Mesenchymal stem cell (in vitro differentiated cells and primary cell): ENCODE measurements at regions not wholly inside any gene's neighbourhood (a gene's known extent, or its start where the extent isn't known, plus 50 kb on each side); places are given as distances from the start of the nearest gene placed in this dataset.
"Not testable (repeated sequence)": the region's sequence is repeated elsewhere in the genome, so short reads cannot be mapped to it uniquely, and the experiment has no call there.

Experiments used
- DNase-seq: peaks from one replicate; pipeline ENCODE4 v3.0.0-alpha.2; 2013
- H2AFZ ChIP-seq: one replicate; pipeline ENCODE4 v1.6.1; 2013; ENCODE audit warnings: low read depth, mild to moderate bottlenecking, control low read depth, inconsistent platforms, low read length, moderate library complexity
- H2AK5ac ChIP-seq: 2 replicates; pipeline ENCODE4 v1.6.1; 2013; ENCODE audit warnings: low read length, moderate library complexity, mild to moderate bottlenecking, inconsistent platforms; ENCODE audit not compliant: severe bottlenecking
- H2BK120ac ChIP-seq: one replicate; pipeline ENCODE4 v1.6.1; 2013; ENCODE audit warnings: low read depth, mild to moderate bottlenecking, inconsistent platforms, low read length, moderate library complexity
- H2BK12ac ChIP-seq, 2 experiments: one replicate each; pipeline ENCODE4 v1.6.1; 2013; ENCODE audit warnings: inconsistent platforms in 2 of 2, low read length in 2 of 2, mild to moderate bottlenecking in 2 of 2, moderate library complexity in 2 of 2, control low read depth in 1 of 2
- H2BK15ac ChIP-seq: one replicate; pipeline ENCODE4 v1.6.1; 2013; ENCODE audit warnings: mild to moderate bottlenecking, low read depth, inconsistent platforms; ENCODE audit not compliant: poor library complexity, severe bottlenecking
- H2BK5ac ChIP-seq: 2 replicates; pipeline ENCODE4 v1.6.1; 2013; ENCODE audit warnings: low read depth, mild to moderate bottlenecking, low read length, control low read depth, inconsistent platforms; ENCODE audit not compliant: poor library complexity, severe bottlenecking
- H3K14ac ChIP-seq, 2 experiments: one replicate each; pipeline ENCODE4 v1.6.1; 2013; ENCODE audit warnings: inconsistent platforms in 2 of 2, low read length in 2 of 2, control low read depth in 1 of 2, mild to moderate bottlenecking in 1 of 2, moderate library complexity in 1 of 2
- H3K18ac ChIP-seq, 2 experiments: one replicate each; pipeline ENCODE4 v1.6.1; 2013; ENCODE audit warnings: inconsistent platforms in 2 of 2, low read length in 2 of 2, control low read depth in 1 of 2, low read depth in 1 of 2, mild to moderate bottlenecking in 1 of 2
- H3K23ac ChIP-seq, 2 experiments: one replicate each; pipeline ENCODE4 v1.6.1; 2013; ENCODE audit warnings: inconsistent platforms in 2 of 2, low read length in 2 of 2, mild to moderate bottlenecking in 2 of 2, moderate library complexity in 2 of 2, control low read depth in 1 of 2
- H3K27ac ChIP-seq: 2 replicates; pipeline ENCODE4 v1.5.1; 2013; ENCODE audit warnings: mild to moderate bottlenecking, moderate library complexity, low read length, control low read depth, inconsistent platforms; ENCODE audit not compliant: poor library complexity, severe bottlenecking
- H3K27me3 ChIP-seq, 2 experiments: 2 replicates each; pipeline versions ENCODE4 v1.6.1 to v1.7.0; 2013; ENCODE audit warnings: low read length in 2 of 2, mild to moderate bottlenecking in 2 of 2, moderate library complexity in 2 of 2, control low read depth in 1 of 2, inconsistent platforms in 1 of 2; ENCODE audit not compliant: control insufficient read depth in 1 of 2, insufficient read depth in 1 of 2
- H3K36me3 ChIP-seq, 2 experiments: 2 replicates each; pipeline versions ENCODE4 v1.6.1 to v1.7.0; 2013; ENCODE audit warnings: low read length in 2 of 2, control low read depth in 1 of 2, inconsistent platforms in 1 of 2, low read depth in 1 of 2, mild to moderate bottlenecking in 1 of 2; ENCODE audit not compliant: insufficient read depth in 2 of 2, control insufficient read depth in 1 of 2
- H3K4ac ChIP-seq, 2 experiments: one replicate each; pipeline ENCODE4 v1.6.1; 2013; ENCODE audit warnings: inconsistent platforms in 2 of 2, low read length in 2 of 2, mild to moderate bottlenecking in 2 of 2, moderate library complexity in 2 of 2, control low read depth in 1 of 2, low read depth in 1 of 2
- H3K4me1 ChIP-seq: 2 replicates; pipeline ENCODE4 v1.6.1; 2013; ENCODE audit warnings: low read depth, low read length, control low read depth; ENCODE audit not compliant: control insufficient read depth, insufficient read depth
- H3K4me2 ChIP-seq: 2 replicates; pipeline ENCODE4 v1.6.1; 2013; ENCODE audit warnings: low read length, mild to moderate bottlenecking, inconsistent platforms; ENCODE audit not compliant: poor library complexity, severe bottlenecking
- H3K4me3 ChIP-seq, 2 experiments: 2 replicates each; pipeline versions ENCODE4 v1.5.1 to v1.7.0; 2013; ENCODE audit warnings: low read length in 2 of 2, mild to moderate bottlenecking in 2 of 2, control low read depth in 1 of 2, low read depth in 1 of 2; ENCODE audit not compliant: insufficient read depth in 1 of 2
- H3K79me1 ChIP-seq: replicated peaks from 2 replicates; pipeline ENCODE4 v1.6.1; 2013; ENCODE audit warnings: mild to moderate bottlenecking, control low read depth, low read length, inconsistent platforms; ENCODE audit not compliant: poor library complexity, severe bottlenecking
- H3K9ac ChIP-seq: 2 replicates; pipeline ENCODE4 v1.7.0; 2013; ENCODE audit warnings: mild to moderate bottlenecking, low read length, moderate library complexity
- H3K9me3 ChIP-seq: 2 replicates; pipeline ENCODE4 v1.7.0; 2013; ENCODE audit warnings: mild to moderate bottlenecking, low read length; ENCODE audit not compliant: control insufficient read depth
- H4K8ac ChIP-seq: one replicate; pipeline ENCODE4 v1.6.1; 2013; ENCODE audit warnings: inconsistent platforms, mild to moderate bottlenecking, low read length, moderate library complexity
- H4K91ac ChIP-seq: one replicate; pipeline ENCODE4 v1.6.1; 2013; ENCODE audit warnings: mild to moderate bottlenecking, low read length, inconsistent platforms
- WGBS: methylation state at CpG from one replicate; pipeline ENCODE4 v1.1.7; 2013; ENCODE audit warnings: mixed read lengths; 5-methylcytosine and 5-hydroxymethylcytosine counted together

GRCh38 chr21:5250128-5250527, 5271.3 kb upstream of the TPTE start:
- H2AFZ ChIP-seq, H3K79me1 ChIP-seq, H3K36me3 ChIP-seq, H2BK15ac ChIP-seq, H3K14ac ChIP-seq, H3K23ac ChIP-seq, H3K27ac ChIP-seq, H3K18ac ChIP-seq, H2AK5ac ChIP-seq, DNase-seq, H2BK120ac ChIP-seq, H4K8ac ChIP-seq, H2BK12ac ChIP-seq, H3K27me3 ChIP-seq, H2BK5ac ChIP-seq, H3K4me3 ChIP-seq, H4K91ac ChIP-seq, H3K4me2 ChIP-seq, H3K9ac ChIP-seq, H3K4me1 ChIP-seq, H3K4ac ChIP-seq: not testable (repeated sequence)
- peaks cover 33% of the 10 kb centered on the region for H3K9me3 ChIP-seq
- WGBS = no CpG with 5 or more reads among the region's 1 CpG

DNA sequence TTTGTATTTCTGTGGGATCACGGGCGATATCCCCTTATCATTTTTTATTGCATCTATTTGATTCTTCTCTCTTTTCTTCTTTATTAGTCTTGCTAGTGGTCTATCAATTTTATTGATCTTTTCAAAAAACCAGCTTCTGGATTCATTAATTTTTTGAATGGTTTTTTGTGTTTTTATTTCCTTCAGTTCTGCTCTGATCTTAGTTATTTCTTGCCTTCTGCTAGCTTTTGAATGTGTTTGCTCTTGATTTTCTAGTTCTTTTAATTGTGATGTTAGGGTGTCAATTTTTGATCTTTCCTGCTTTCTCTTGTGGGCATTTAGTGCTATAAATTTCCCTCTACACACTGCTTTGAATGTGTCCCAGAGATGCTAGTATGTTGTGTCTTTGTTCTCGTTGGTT, 5270.2 kb upstream of the TPTE start:
- DNase-seq, H3K18ac ChIP-seq, H3K14ac ChIP-seq, H3K27me3 ChIP-seq, H2BK12ac ChIP-seq, H2BK120ac ChIP-seq, H3K23ac ChIP-seq, H3K79me1 ChIP-seq, H3K4me2 ChIP-seq, H3K4ac ChIP-seq, H4K91ac ChIP-seq, H3K27ac ChIP-seq, H2BK15ac ChIP-seq, H2AK5ac ChIP-seq, H2AFZ ChIP-seq, H4K8ac ChIP-seq, H3K9ac ChIP-seq, H3K36me3 ChIP-seq, H3K4me1 ChIP-seq, H3K4me3 ChIP-seq, H2BK5ac ChIP-seq: not testable (repeated sequence)
- H3K9me3 ChIP-seq = peaks cover 32% of the 10 kb centered on the region
- 50% methylated on average over 1 of the region's 3 CpGs for WGBS

DNA sequence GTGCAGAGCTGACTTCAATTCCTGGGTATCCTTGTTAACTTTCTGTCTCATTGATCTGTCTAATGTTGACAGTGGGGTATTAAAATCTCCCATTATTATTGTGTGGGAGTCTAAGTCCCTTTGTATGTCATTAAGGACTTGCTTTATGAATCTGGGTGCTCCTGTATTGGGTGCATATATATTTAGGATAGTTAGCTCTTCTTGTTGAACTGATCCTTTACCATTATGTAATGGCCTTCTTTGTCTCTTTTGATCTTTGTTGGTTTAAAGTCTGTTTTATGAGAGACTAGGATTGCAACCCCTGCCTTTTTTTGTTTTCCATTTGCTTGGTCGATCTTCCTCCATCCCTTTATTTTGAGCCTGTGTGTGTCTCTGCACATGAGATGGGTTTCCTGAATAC, 5269.5 kb upstream of the TPTE start:
- H3K14ac ChIP-seq, DNase-seq, H4K8ac ChIP-seq, H2BK5ac ChIP-seq, H2BK12ac ChIP-seq, H3K9ac ChIP-seq, H4K91ac ChIP-seq, H2AFZ ChIP-seq, H3K79me1 ChIP-seq, H2BK15ac ChIP-seq, H3K4ac ChIP-seq, H3K4me1 ChIP-seq, H3K18ac ChIP-seq, H2BK120ac ChIP-seq, H3K4me2 ChIP-seq, H3K23ac ChIP-seq, H3K27ac ChIP-seq, H2AK5ac ChIP-seq, H3K36me3 ChIP-seq, H3K4me3 ChIP-seq, H3K27me3 ChIP-seq: not testable (repeated sequence)
- WGBS = 71% methylated on average over 1 of the region's 1 CpG
- H3K9me3 ChIP-seq = peaks cover 27% of the 10 kb centered on the region
